Trophoblast cell (in vitro differentiated cells and primary cell): ENCODE measurements at regions not wholly inside any gene's neighbourhood (a gene's known extent, or its start where the extent isn't known, plus 50 kb on each side); places are given as distances from the start of the nearest gene placed in this dataset.

Source experiments
- DNase-seq, 2 donors: peaks; one replicate each; pipeline ENCODE4 v3.0.0-alpha.2; 2016
- H2AFZ ChIP-seq: 2 replicates; pipeline ENCODE4 v1.6.1; 2013; ENCODE audit warnings: low read length, moderate library complexity, mild to moderate bottlenecking; ENCODE audit not compliant: insufficient read depth, poor library complexity
- H2AK5ac ChIP-seq: 2 replicates; pipeline ENCODE4 v1.6.1; 2013; ENCODE audit warnings: mild to moderate bottlenecking, low read length
- H2BK120ac ChIP-seq: 2 replicates; pipeline ENCODE4 v1.6.1; 2013; ENCODE audit warnings: low read length, mild to moderate bottlenecking, moderate library complexity; ENCODE audit not compliant: insufficient read depth, poor library complexity
- H2BK12ac ChIP-seq: 2 replicates; pipeline ENCODE4 v1.6.1; 2013; ENCODE audit warnings: mild to moderate bottlenecking, low read length, moderate library complexity
- H2BK5ac ChIP-seq: 2 replicates; pipeline ENCODE4 v1.6.1; 2013; ENCODE audit warnings: low read length, low read depth, moderate library complexity, mild to moderate bottlenecking; ENCODE audit not compliant: poor library complexity
- H3K14ac ChIP-seq: 2 replicates; pipeline ENCODE4 v1.6.1; 2013; ENCODE audit warnings: mild to moderate bottlenecking, low read length
- H3K18ac ChIP-seq: 2 replicates; pipeline ENCODE4 v1.6.1; 2013; ENCODE audit warnings: mild to moderate bottlenecking, low read length
- H3K23ac ChIP-seq: 2 replicates; pipeline ENCODE4 v1.6.1; 2013; ENCODE audit warnings: low read length
- H3K27ac ChIP-seq: 2 replicates; pipeline ENCODE4 v1.5.1; 2013; ENCODE audit warnings: low read depth, mild to moderate bottlenecking, inconsistent platforms, low read length, moderate library complexity
- H3K27me3 ChIP-seq: 2 replicates; pipeline ENCODE4 v1.6.1; 2013; ENCODE audit warnings: inconsistent platforms, mild to moderate bottlenecking, low read length, moderate library complexity; ENCODE audit not compliant: insufficient read depth
- H3K36me3 ChIP-seq, 2 experiments: 1 replicate in 1 of 2; 2 replicates in 1 of 2; pipeline ENCODE4 v1.6.1; 2013; ENCODE audit warnings: low read length in 2 of 2, mild to moderate bottlenecking in 2 of 2, moderate library complexity in 1 of 2; ENCODE audit not compliant: insufficient read depth in 2 of 2, control insufficient read depth in 1 of 2
- H3K4ac ChIP-seq: 2 replicates; pipeline ENCODE4 v1.6.1; 2013; ENCODE audit warnings: low read depth, mild to moderate bottlenecking, low read length, moderate library complexity
- H3K4me1 ChIP-seq, 2 experiments: 1 replicate in 1 of 2; 2 replicates in 1 of 2; pipeline ENCODE4 v1.6.1; 2013; ENCODE audit warnings: low read length in 2 of 2, mild to moderate bottlenecking in 2 of 2, moderate library complexity in 1 of 2; ENCODE audit not compliant: insufficient read depth in 2 of 2, control insufficient read depth in 1 of 2
- H3K4me2 ChIP-seq: 2 replicates; pipeline ENCODE4 v1.6.1; 2013; ENCODE audit warnings: inconsistent platforms, mild to moderate bottlenecking, low read length, moderate library complexity
- H3K4me3 ChIP-seq: 2 replicates; pipeline ENCODE4 v1.5.1; 2013; ENCODE audit warnings: mild to moderate bottlenecking, low read depth, low read length, inconsistent platforms
- H3K79me1 ChIP-seq: one replicate; pipeline ENCODE4 v1.6.1; 2013; ENCODE audit warnings: low read length
- H3K79me2 ChIP-seq: 2 replicates; pipeline ENCODE4 v1.6.1; 2013; ENCODE audit warnings: low read length, mild to moderate bottlenecking; ENCODE audit not compliant: control insufficient read depth, insufficient read depth, poor library complexity
- H3K9ac ChIP-seq: 2 replicates; pipeline ENCODE4 v1.6.1; 2013; ENCODE audit warnings: mild to moderate bottlenecking, low read length
- H3K9me3 ChIP-seq: 2 replicates; pipeline ENCODE4 v1.6.1; 2013; ENCODE audit warnings: low read depth, mild to moderate bottlenecking, control low read depth, inconsistent platforms, low read length; ENCODE audit not compliant: insufficient read depth
- H4K12ac ChIP-seq: 2 replicates; pipeline ENCODE4 v1.6.1; 2013; ENCODE audit warnings: low read depth, mild to moderate bottlenecking, low read length, moderate library complexity
- H4K8ac ChIP-seq: 2 replicates; pipeline ENCODE4 v1.6.1; 2013; ENCODE audit warnings: low read depth, mild to moderate bottlenecking, low read length, moderate library complexity
- H4K91ac ChIP-seq: one replicate; pipeline ENCODE4 v1.6.1; 2013; ENCODE audit warnings: low read depth, mild to moderate bottlenecking, low read length, moderate library complexity
- WGBS: extraction: QIAGEN DNeasy Blood & Tissue Kit; methylation state at CpG from one replicate; pipeline ENCODE4 v1.1.7; 2013; ENCODE audit warnings: missing lambda C conversion rate; ENCODE audit not compliant: insufficient read length, insufficient coverage; ENCODE audit errors: extremely low coverage; 5-methylcytosine and 5-hydroxymethylcytosine counted together

DNA sequence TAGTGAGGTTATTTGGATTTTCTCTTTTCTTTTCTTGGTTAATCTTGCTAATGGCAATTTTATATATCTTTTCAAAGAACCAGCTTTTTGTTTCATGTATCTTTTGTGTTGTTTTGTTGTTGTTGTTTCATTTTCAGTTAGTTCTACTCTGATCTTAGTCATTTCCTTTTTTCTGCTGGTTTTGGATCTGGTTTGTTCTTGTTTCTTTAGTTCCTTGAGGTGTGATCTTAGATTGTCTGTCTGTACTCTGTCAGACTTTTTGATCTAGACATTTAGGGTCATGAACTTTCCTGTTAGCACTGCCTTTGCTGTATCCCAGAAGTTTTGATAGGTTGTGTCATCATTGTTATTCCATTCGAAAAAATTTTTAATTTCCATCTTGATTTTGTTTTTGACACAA lies 399.7 kb downstream of the TLE1 start:
- Histone ChIP-seq H3K14ac (no peak overlapping the region), H3K4me2 (no peak overlapping the region), H2BK12ac (no peak overlapping the region), H3K79me1 (no peaks in the 10 kb centered on the region), H3K27me3 (no peaks in the 10 kb centered on the region), H3K18ac (no peak overlapping the region), H2AFZ (no peak overlapping the region), H2BK120ac (no peak overlapping the region), H3K4me3 (no peak overlapping the region), H2AK5ac (no peak overlapping the region), H3K4ac (no peak overlapping the region), H3K9ac (no peak overlapping the region), H2BK5ac (no peak overlapping the region), H3K4me1 (peaks cover 0 to 3% of the 10 kb centered on the region in 2 experiments), H3K23ac (no peak overlapping the region), H4K8ac (no peak overlapping the region), H3K9me3 (peaks cover 4% of the 10 kb centered on the region), H3K27ac (no peak overlapping the region), H4K12ac (no peak overlapping the region), H4K91ac (no peak overlapping the region), H3K79me2 (no peaks in the 10 kb centered on the region), H3K36me3 (no peaks in the 10 kb centered on the region)
- WGBS, result no CpG with 5 or more reads among the region's 1 CpG
- no peak for DNase-seq

DNA sequence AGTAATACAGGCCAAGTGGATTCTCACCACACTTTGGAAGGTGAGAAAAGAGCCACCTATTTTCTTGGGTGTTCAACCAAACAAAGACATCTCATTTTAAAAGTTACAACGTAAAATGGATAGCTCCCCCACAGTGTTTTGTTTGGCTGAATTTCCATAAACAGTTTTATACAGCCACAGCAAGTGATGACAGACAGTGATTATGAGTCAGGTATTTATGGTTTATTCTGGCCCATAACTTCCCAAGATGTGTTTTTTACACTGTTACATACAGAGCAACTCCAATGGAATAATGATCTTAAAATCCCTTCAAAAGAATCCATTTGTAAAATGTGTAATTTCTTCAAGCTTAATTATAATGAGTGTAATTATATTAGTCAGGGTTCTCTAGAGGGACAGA lies 421.3 kb downstream of the TLE1 start:
- Histone ChIP-seq H3K9ac (no peak overlapping the region), H4K8ac (no peak overlapping the region), H2BK120ac (no peak overlapping the region), H3K4me3 (no peak overlapping the region), H3K14ac (no peak overlapping the region), H3K4me2 (no peak overlapping the region), H2AK5ac (no peak overlapping the region), H3K27me3 (no peaks in the 10 kb centered on the region), H3K27ac (no peak overlapping the region), H4K12ac (no peak overlapping the region), H3K79me2 (peaks cover 1% of the 10 kb centered on the region), H3K36me3 (no peaks in the 10 kb centered on the region), H2BK12ac (no peak overlapping the region), H3K18ac (no peak overlapping the region), H3K4me1 (peaks cover 0 to 3% of the 10 kb centered on the region in 2 experiments), H3K79me1 (no peaks in the 10 kb centered on the region), H3K4ac (no peak overlapping the region), H2AFZ (no peak overlapping the region), H4K91ac (no peak overlapping the region), H3K23ac (no peak overlapping the region), H2BK5ac (no peak overlapping the region), H3K9me3 (peaks cover 2% of the 10 kb centered on the region)
- WGBS, result no CpG with 5 or more reads among the region's 1 CpG
- no peak for DNase-seq

DNA sequence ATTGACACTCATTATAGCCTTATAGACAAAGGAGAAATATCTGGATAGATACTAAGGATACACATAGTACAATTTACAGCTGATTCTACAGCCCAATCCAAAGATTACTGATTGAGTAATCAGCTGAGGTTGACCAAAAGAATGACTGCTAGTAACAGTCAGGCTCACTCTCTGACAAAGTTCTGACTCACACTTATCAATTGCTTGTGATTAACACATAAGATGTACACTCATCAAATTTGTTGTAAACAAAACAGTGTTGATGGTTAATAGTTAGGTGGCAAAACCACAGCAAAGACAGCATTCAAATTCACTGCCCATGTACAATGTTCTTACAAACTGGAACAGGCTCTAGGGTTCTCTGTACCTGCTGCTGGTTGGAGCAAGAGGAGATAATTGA lies 422.7 kb downstream of the TLE1 start:
- no peak overlapping the region for H3K23ac ChIP-seq
- H3K4me1 ChIP-seq, result peaks cover 0 to 3% of the 10 kb centered on the region in 2 experiments
- no peak overlapping the region for H3K4ac ChIP-seq
- H3K14ac ChIP-seq, result no peak overlapping the region
- DNase-seq, result no peak
- no peak overlapping the region for H4K12ac ChIP-seq
- no peak overlapping the region for H2BK5ac ChIP-seq
- H2AK5ac ChIP-seq, result no peak overlapping the region
- H3K18ac ChIP-seq, result no peak overlapping the region
- no peak overlapping the region for H2AFZ ChIP-seq
- H4K91ac ChIP-seq, result no peak overlapping the region
- peaks cover 1% of the 10 kb centered on the region for H3K79me2 ChIP-seq
- H3K9ac ChIP-seq, result no peak overlapping the region
- no peak overlapping the region for H2BK120ac ChIP-seq
- no peaks in the 10 kb centered on the region for H3K79me1 ChIP-seq
- H2BK12ac ChIP-seq, result no peak overlapping the region
- peaks cover 2% of the 10 kb centered on the region for H3K9me3 ChIP-seq
- no peaks in the 10 kb centered on the region for H3K27me3 ChIP-seq
- no peak overlapping the region for H4K8ac ChIP-seq
- H3K4me2 ChIP-seq, result no peak overlapping the region
- H3K36me3 ChIP-seq, result no peaks in the 10 kb centered on the region
- no peak overlapping the region for H3K4me3 ChIP-seq
- H3K27ac ChIP-seq, result no peak overlapping the region

DNA sequence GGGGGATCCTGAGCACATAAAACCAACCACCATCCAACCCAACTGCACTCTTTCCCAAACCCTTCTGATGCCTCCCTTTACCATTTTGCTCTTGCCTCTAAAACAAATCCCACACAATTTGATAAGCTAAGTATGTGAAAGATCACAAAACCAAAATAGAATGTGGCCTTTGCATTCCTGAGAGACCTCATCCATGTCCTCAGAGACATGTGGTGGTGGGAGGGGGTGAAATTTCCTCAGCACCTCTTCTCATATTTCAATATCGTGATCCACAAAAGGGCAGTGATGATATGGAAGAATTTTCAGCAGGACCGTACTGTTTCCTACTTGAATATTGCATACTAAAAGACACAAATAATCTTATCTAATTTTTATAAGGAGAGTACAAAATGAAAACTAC lies 423.3 kb downstream of the TLE1 start:
- Histone ChIP-seq H2BK12ac (no peak overlapping the region), H3K4me2 (no peak overlapping the region), H3K4ac (no peak overlapping the region), H2AFZ (no peak overlapping the region), H3K4me3 (no peak overlapping the region), H2BK120ac (no peak overlapping the region), H2BK5ac (no peak overlapping the region), H3K9ac (no peak overlapping the region), H3K23ac (no peak overlapping the region), H3K79me2 (peaks cover 1% of the 10 kb centered on the region), H3K79me1 (no peaks in the 10 kb centered on the region), H4K91ac (no peak overlapping the region), H3K27ac (no peak overlapping the region), H3K18ac (no peak overlapping the region), H3K27me3 (no peaks in the 10 kb centered on the region), H3K9me3 (peaks cover 2% of the 10 kb centered on the region), H3K14ac (no peak overlapping the region), H2AK5ac (no peak overlapping the region), H4K8ac (no peak overlapping the region), H3K36me3 (no peaks in the 10 kb centered on the region), H4K12ac (no peak overlapping the region), H3K4me1 (peaks cover 0 to 3% of the 10 kb centered on the region in 2 experiments)
- DNase-seq, result no peak
- WGBS, result no CpG with 5 or more reads among the region's 2 CpGs
